ENCODE measurements at regions not wholly inside any gene's neighbourhood (a gene's known extent, or its start where the extent isn't known, plus 50 kb on each side); places are given as distances from the start of the nearest gene placed in this dataset.
A peak's percentile ranks its signal among the peaks of the same experiment; 100 is the strongest.

- no peaks in the 10 kb centered on the region for H3K79me2 ChIP-seq (ENCODE audit: insufficient read depth, low read length)
- no peaks in the 10 kb centered on the region for H3K9me3 ChIP-seq (ENCODE audit: insufficient read depth, low read depth, low read length)
- TF ChIP-seq EZH2phosphoT487 (IDR thresholded peaks at IDR 0.05; ENCODE audit: borderline replicate concordance) (no peak), CTCF (conservative IDR thresholded peaks at IDR 0.05; ENCODE audit: low read length) (peak; percentile 78)
- peak overlapping the region; percentile 61 for H2AFZ ChIP-seq (ENCODE audit: low read length)
- H3F3A ChIP-seq (ENCODE audit: low read depth): no peaks in the 10 kb centered on the region
- H3K9ac ChIP-seq (ENCODE audit: low read depth, low read length, poor library complexity, severe bottlenecking): no peak overlapping the region
- no peaks in the 10 kb centered on the region for H4K20me1 ChIP-seq (ENCODE audit: insufficient read depth, low read length, poor library complexity, severe bottlenecking)
- H3K36me3 ChIP-seq (ENCODE audit: insufficient read depth, low read length): no peaks in the 10 kb centered on the region
- H3K4me2 ChIP-seq (ENCODE audit: low read depth, low read length, poor library complexity, severe bottlenecking): no peak overlapping the region
- no peaks in the 10 kb centered on the region for H3K4me1 ChIP-seq (ENCODE audit: insufficient read depth, low read length, poor library complexity, severe bottlenecking)
- no peaks in the 10 kb centered on the region for H3K9me2 ChIP-seq (replicated peaks; ENCODE audit: low read depth, low read length)
- no peak overlapping the region for H3K4me3 ChIP-seq (ENCODE audit: low read length, poor library complexity, severe bottlenecking)
- no peaks in the 10 kb centered on the region for H3K27me3 ChIP-seq (ENCODE audit: insufficient read depth, low read length, poor library complexity, severe bottlenecking)
Observed at GRCh38 chr2:155815851-155816250, 516.7 kb downstream of the NR4A2 start.

- Histone ChIP-seq H3K9ac (ENCODE audit: low read depth, low read length, poor library complexity, severe bottlenecking) (no peak overlapping the region), H3F3A (ENCODE audit: low read depth) (no peaks in the 10 kb centered on the region), H3K79me2 (ENCODE audit: insufficient read depth, low read length) (no peaks in the 10 kb centered on the region), H3K4me1 (ENCODE audit: insufficient read depth, low read length, poor library complexity, severe bottlenecking) (no peaks in the 10 kb centered on the region), H3K27me3 (ENCODE audit: insufficient read depth, low read length, poor library complexity, severe bottlenecking) (no peaks in the 10 kb centered on the region), H3K9me2 (replicated peaks; ENCODE audit: low read depth, low read length) (no peaks in the 10 kb centered on the region), H3K4me3 (ENCODE audit: low read length, poor library complexity, severe bottlenecking) (no peak overlapping the region), H4K20me1 (ENCODE audit: insufficient read depth, low read length, poor library complexity, severe bottlenecking) (no peaks in the 10 kb centered on the region), H3K9me3 (ENCODE audit: insufficient read depth, low read depth, low read length) (no peaks in the 10 kb centered on the region), H3K36me3 (ENCODE audit: insufficient read depth, low read length) (no peaks in the 10 kb centered on the region), H3K4me2 (ENCODE audit: low read depth, low read length, poor library complexity, severe bottlenecking) (no peak overlapping the region), H2AFZ (ENCODE audit: low read length) (peak overlapping the region; percentile 61; the same call in 1 of the 2 replicates)
- TF ChIP-seq CTCF (conservative IDR thresholded peaks at IDR 0.05; ENCODE audit: low read length) (no peak), EZH2phosphoT487 (IDR thresholded peaks at IDR 0.05; ENCODE audit: borderline replicate concordance) (no peak)
Observed at GRCh38 chr2:155815275-155815674, 517.2 kb downstream of the NR4A2 start.

- no peak overlapping the region for H3K4me3 ChIP-seq (ENCODE audit: low read length, poor library complexity, severe bottlenecking)
- no peaks in the 10 kb centered on the region for H3K27me3 ChIP-seq (ENCODE audit: insufficient read depth, low read length, poor library complexity, severe bottlenecking)
- H3K36me3 ChIP-seq (ENCODE audit: insufficient read depth, low read length): no peaks in the 10 kb centered on the region
- no peaks in the 10 kb centered on the region for H3K4me1 ChIP-seq (ENCODE audit: insufficient read depth, low read length, poor library complexity, severe bottlenecking)
- no peak overlapping the region for H3K9ac ChIP-seq (ENCODE audit: low read depth, low read length, poor library complexity, severe bottlenecking)
- no peak overlapping the region for H3K4me2 ChIP-seq (ENCODE audit: low read depth, low read length, poor library complexity, severe bottlenecking)
- no peaks in the 10 kb centered on the region for H4K20me1 ChIP-seq (ENCODE audit: insufficient read depth, low read length, poor library complexity, severe bottlenecking)
- no peak overlapping the region for H2AFZ ChIP-seq (ENCODE audit: low read length)
- no peaks in the 10 kb centered on the region for H3K79me2 ChIP-seq (ENCODE audit: insufficient read depth, low read length)
- TF ChIP-seq EZH2phosphoT487 (IDR thresholded peaks at IDR 0.05; ENCODE audit: borderline replicate concordance) (no peak), CTCF (conservative IDR thresholded peaks at IDR 0.05; ENCODE audit: low read length) (no peak)
- H3K9me2 ChIP-seq (replicated peaks; ENCODE audit: low read depth, low read length): no peaks in the 10 kb centered on the region
- no peaks in the 10 kb centered on the region for H3F3A ChIP-seq (ENCODE audit: low read depth)
- no peaks in the 10 kb centered on the region for H3K9me3 ChIP-seq (ENCODE audit: insufficient read depth, low read depth, low read length)
Observed at GRCh38 chr2:155810411-155810810, 522.1 kb downstream of the NR4A2 start.
